WI38 (cell line): ENCODE measurements at regions not wholly inside any gene's neighbourhood (a gene's known extent, or its start where the extent isn't known, plus 50 kb on each side); places are given as distances from the start of the nearest gene placed in this dataset.

Experiments used
- H3K4me3 ChIP-seq: 2 replicates; pipeline ENCODE4 v1.5.1; 2011; ENCODE audit warnings: low read depth, mild to moderate bottlenecking, control low read depth, low read length
- TF ChIP-seq, protein P1 (sequence below): IDR thresholded peaks from 2 replicates; pipeline ENCODE4 v1.5.1; 2012; ENCODE audit warnings: low read depth, mild to moderate bottlenecking, control low read depth, low read length

- TF ChIP-seq, protein P1, sequence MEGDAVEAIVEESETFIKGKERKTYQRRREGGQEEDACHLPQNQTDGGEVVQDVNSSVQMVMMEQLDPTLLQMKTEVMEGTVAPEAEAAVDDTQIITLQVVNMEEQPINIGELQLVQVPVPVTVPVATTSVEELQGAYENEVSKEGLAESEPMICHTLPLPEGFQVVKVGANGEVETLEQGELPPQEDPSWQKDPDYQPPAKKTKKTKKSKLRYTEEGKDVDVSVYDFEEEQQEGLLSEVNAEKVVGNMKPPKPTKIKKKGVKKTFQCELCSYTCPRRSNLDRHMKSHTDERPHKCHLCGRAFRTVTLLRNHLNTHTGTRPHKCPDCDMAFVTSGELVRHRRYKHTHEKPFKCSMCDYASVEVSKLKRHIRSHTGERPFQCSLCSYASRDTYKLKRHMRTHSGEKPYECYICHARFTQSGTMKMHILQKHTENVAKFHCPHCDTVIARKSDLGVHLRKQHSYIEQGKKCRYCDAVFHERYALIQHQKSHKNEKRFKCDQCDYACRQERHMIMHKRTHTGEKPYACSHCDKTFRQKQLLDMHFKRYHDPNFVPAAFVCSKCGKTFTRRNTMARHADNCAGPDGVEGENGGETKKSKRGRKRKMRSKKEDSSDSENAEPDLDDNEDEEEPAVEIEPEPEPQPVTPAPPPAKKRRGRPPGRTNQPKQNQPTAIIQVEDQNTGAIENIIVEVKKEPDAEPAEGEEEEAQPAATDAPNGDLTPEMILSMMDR: no peak
- H3K4me3 ChIP-seq: no peak overlapping the region
These were observed 655.2 kb upstream of the MAP3K7 start for GRCh38 chr6:91241946-91242613.

GRCh38 chr6:91240878-91241603 is 654.2 kb upstream of the MAP3K7 start:
- H3K4me3 ChIP-seq: no peak overlapping the region
- TF ChIP-seq, protein P1: no peak

GRCh38 chr6:91221072-91221720 is 634.3 kb upstream of the MAP3K7 start:
- TF ChIP-seq, protein P1: no peak
- H3K4me3 ChIP-seq: no peak overlapping the region

- TF ChIP-seq, protein P1: no peak
- no peak overlapping the region for H3K4me3 ChIP-seq
These were observed 626.5 kb upstream of the MAP3K7 start for GRCh38 chr6:91213229-91213901.

GRCh38 chr6:91198588-91199255 is 611.9 kb upstream of the MAP3K7 start:
- no peak overlapping the region for H3K4me3 ChIP-seq
- TF ChIP-seq, protein P1: no peak

GRCh38 chr6:91196729-91197128 is 609.9 kb upstream of the MAP3K7 start:
- H3K4me3 ChIP-seq: no peak overlapping the region
- TF ChIP-seq, protein P1: no peak
